ENCODE measurements at regions not wholly inside any gene's neighbourhood (a gene's known extent, or its start where the extent isn't known, plus 50 kb on each side); places are given as distances from the start of the nearest gene placed in this dataset.

- no peak for DNase-seq (ENCODE audit: low spot score in 2 of 2)
- no peaks in the 10 kb centered on the region for H3K36me3 ChIP-seq
- H3K27ac ChIP-seq, result no peak overlapping the region
- intact Hi-C loops (cut with DNase I), result no loop called here
- H3K27me3 ChIP-seq, result no peaks in the 10 kb centered on the region
- no peaks in the 10 kb centered on the region for H3K4me1 ChIP-seq
- no peak overlapping the region for H3K4me3 ChIP-seq
- H3K9me3 ChIP-seq, result no peaks in the 10 kb centered on the region
- TF ChIP-seq, protein P1, sequence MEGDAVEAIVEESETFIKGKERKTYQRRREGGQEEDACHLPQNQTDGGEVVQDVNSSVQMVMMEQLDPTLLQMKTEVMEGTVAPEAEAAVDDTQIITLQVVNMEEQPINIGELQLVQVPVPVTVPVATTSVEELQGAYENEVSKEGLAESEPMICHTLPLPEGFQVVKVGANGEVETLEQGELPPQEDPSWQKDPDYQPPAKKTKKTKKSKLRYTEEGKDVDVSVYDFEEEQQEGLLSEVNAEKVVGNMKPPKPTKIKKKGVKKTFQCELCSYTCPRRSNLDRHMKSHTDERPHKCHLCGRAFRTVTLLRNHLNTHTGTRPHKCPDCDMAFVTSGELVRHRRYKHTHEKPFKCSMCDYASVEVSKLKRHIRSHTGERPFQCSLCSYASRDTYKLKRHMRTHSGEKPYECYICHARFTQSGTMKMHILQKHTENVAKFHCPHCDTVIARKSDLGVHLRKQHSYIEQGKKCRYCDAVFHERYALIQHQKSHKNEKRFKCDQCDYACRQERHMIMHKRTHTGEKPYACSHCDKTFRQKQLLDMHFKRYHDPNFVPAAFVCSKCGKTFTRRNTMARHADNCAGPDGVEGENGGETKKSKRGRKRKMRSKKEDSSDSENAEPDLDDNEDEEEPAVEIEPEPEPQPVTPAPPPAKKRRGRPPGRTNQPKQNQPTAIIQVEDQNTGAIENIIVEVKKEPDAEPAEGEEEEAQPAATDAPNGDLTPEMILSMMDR (IDR thresholded peaks at IDR 0.05), result no peak
These were observed 168.3 kb downstream of the NR4A2 start for GRCh38 chr2:156164091-156164720.

DNA sequence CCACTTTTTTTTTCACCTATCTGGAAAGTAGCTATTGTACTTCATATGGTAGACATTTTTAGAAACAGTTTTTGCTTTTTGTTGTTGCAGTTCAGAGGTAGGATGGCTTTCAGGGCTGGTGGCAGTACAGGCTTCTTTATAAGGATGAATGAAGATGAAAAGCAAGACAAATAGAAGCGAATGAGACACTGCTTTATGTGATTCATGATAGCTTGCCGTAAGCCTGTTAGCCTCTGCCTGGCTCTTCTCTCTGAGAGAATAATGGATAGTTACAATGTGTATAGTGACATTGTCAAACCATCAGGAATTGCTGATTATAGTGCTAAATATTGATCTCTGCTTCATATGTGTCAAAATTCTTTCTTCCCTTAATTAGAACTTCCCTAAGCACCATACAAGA lies 173.7 kb downstream of the NR4A2 start:
- Histone ChIP-seq H3K9me3 (no peaks in the 10 kb centered on the region), H3K36me3 (no peaks in the 10 kb centered on the region), H3K4me1 (no peaks in the 10 kb centered on the region), H3K27me3 (no peaks in the 10 kb centered on the region), H3K4me3 (no peak overlapping the region), H3K27ac (no peak overlapping the region)
- TF ChIP-seq, protein P1 (IDR thresholded peaks at IDR 0.05), result no peak
- intact Hi-C loops (cut with DNase I), result no loop called here
- no peak for DNase-seq (ENCODE audit: low spot score in 2 of 2)

DNA sequence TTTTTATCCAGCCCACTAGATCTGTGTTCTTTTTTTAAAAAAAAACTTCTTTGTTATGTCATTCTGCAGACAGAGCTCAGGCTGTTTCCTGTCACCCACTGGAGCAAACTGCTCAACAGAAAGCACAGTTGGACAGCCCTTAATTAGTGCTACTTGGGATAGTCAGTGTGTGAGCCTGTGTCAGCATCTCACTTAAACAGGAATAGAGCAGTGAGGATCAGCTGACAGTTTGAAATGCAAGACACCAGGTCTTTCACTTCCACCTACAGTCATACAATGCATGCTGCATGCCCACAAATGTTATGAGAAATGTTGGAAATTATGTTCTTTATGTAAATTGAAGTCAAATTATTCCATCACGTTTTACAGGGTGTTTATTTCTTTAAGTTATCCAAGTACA lies 174.9 kb downstream of the NR4A2 start:
- TF ChIP-seq, protein P1 (IDR thresholded peaks at IDR 0.05), result no peak
- no peaks in the 10 kb centered on the region for H3K9me3 ChIP-seq
- intact Hi-C loops (cut with DNase I), result no loop called here

DNA sequence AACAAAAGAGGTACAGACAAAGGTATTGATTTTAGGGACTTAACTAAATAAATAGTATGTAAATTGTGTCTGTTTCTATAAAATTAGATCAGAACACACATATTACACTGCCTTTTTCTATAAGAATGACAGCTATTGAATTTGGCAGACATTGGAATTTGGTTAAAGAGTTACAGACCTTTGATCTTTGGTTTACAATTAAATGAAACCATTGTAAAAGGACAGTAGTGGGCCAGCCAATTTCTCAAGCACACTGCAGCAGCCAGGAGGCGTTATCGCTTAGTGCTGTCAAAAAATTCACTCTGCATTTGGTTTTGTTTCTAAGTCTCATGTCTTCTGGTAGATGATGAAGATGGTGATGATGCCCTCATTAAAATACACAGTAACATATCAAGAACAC lies 175.9 kb downstream of the NR4A2 start:
- TF ChIP-seq, protein P1 (IDR thresholded peaks at IDR 0.05), result no peak
- H3K4me3 ChIP-seq, result no peak overlapping the region
- H3K27ac ChIP-seq, result no peak overlapping the region
- H3K27me3 ChIP-seq, result no peaks in the 10 kb centered on the region
- intact Hi-C loops (cut with DNase I), result no loop called here
- H3K4me1 ChIP-seq, result no peaks in the 10 kb centered on the region
- H3K36me3 ChIP-seq, result no peaks in the 10 kb centered on the region
- no peaks in the 10 kb centered on the region for H3K9me3 ChIP-seq
- no peak for DNase-seq (ENCODE audit: low spot score in 2 of 2)

More for the DNA sequence above, 174.9 kb downstream of the NR4A2 start:
- H3K27me3 ChIP-seq, result no peaks in the 10 kb centered on the region
- H3K4me1 ChIP-seq, result no peaks in the 10 kb centered on the region
- no peak for DNase-seq (ENCODE audit: low spot score in 2 of 2)
- no peak overlapping the region for H3K27ac ChIP-seq
- no peaks in the 10 kb centered on the region for H3K36me3 ChIP-seq
- no peak overlapping the region for H3K4me3 ChIP-seq

GRCh38 chr2:156155319-156155718 lies 177.2 kb downstream of the NR4A2 start:
- TF ChIP-seq, protein P1 (IDR thresholded peaks at IDR 0.05), result no peak
- Histone ChIP-seq H3K27ac (no peak overlapping the region), H3K36me3 (no peaks in the 10 kb centered on the region), H3K27me3 (no peaks in the 10 kb centered on the region), H3K4me3 (no peak overlapping the region), H3K9me3 (no peaks in the 10 kb centered on the region), H3K4me1 (no peaks in the 10 kb centered on the region)
- intact Hi-C loops (cut with DNase I), result no loop called here
- no peak for DNase-seq (ENCODE audit: low spot score in 2 of 2)

DNA sequence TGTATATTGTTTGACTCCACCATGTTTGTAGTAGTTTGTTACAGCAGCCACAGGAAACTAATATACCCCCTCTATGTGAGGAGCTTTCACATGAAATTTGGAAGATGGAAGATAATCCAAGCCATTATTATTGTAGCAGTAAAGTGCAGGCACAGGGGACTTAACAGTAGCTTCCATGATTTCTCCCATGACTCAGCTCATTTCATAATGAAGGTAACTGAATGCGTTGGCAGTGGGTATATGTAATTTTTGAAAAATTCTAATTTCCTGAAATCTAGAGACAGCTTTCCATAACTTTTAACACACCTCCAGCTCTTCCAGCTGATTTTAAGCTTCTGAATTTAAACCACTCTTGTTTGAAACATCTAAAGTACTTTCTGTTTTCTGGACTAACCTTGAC lies 181.2 kb downstream of the NR4A2 start:
- no peak overlapping the region for H3K27ac ChIP-seq
- no peaks in the 10 kb centered on the region for H3K36me3 ChIP-seq
- TF ChIP-seq, protein P1 (IDR thresholded peaks at IDR 0.05), result no peak
- no peak for DNase-seq (ENCODE audit: low spot score in 2 of 2)
- no peaks in the 10 kb centered on the region for H3K4me1 ChIP-seq
- intact Hi-C loops (cut with DNase I), result no loop called here
- H3K27me3 ChIP-seq, result no peaks in the 10 kb centered on the region
- H3K4me3 ChIP-seq, result no peak overlapping the region
- H3K9me3 ChIP-seq, result no peaks in the 10 kb centered on the region
